ENCODE measurements at regions not wholly inside any gene's neighbourhood (a gene's known extent, or its start where the extent isn't known, plus 50 kb on each side); places are given as distances from the start of the nearest gene placed in this dataset.

- Mint-ChIP-seq H3K36me3 (ENCODE audit: low read depth) (no peaks in the 10 kb centered on the region), H3K4me1 (ENCODE audit: low read depth) (no peaks in the 10 kb centered on the region), H3K27me3 (no peaks in the 10 kb centered on the region), H3K4me3 (no peak overlapping the region), H3K9me3 (peaks cover 2% of the 10 kb centered on the region), H3K27ac (no peak overlapping the region)
- intact Hi-C loops (cut with DNase I, micrococcal nuclease), result no loop called here
- no peak overlapping the region for H3K27ac ChIP-seq (ENCODE audit: low read depth in 1 of 2, low read length in 2 of 2)
- ATAC-seq (ENCODE audit: poor library complexity) (no peak), DNase-seq (no peak)
- POLR2A ChIA-PET, result no interaction called here
- CTCF ChIA-PET, result no interaction called here
- H3K4me3 ChIP-seq (ENCODE audit: low read length), result no peak overlapping the region
- no peaks in the 10 kb centered on the region for H3K4me1 ChIP-seq (ENCODE audit: insufficient read depth, low read length)
- peaks cover 3 to 5% of the 10 kb centered on the region in 2 experiments for H3K9me3 ChIP-seq (ENCODE audit: control insufficient read depth in 1 of 2, insufficient read depth in 1 of 2, low read length in 2 of 2)
- H3K36me3 ChIP-seq (ENCODE audit: insufficient read depth, low read length), result no peaks in the 10 kb centered on the region
- H3K27me3 ChIP-seq (ENCODE audit: control insufficient read depth in 1 of 2, insufficient read depth in 2 of 2, low read length in 2 of 2), result no peaks in the 10 kb centered on the region
- no peak for TF ChIP-seq CTCF (IDR thresholded peaks at IDR 0.05)
Observed at GRCh38 chr12:60684988-60685655, 1089.3 kb downstream of the SLC16A7 start.

DNA sequence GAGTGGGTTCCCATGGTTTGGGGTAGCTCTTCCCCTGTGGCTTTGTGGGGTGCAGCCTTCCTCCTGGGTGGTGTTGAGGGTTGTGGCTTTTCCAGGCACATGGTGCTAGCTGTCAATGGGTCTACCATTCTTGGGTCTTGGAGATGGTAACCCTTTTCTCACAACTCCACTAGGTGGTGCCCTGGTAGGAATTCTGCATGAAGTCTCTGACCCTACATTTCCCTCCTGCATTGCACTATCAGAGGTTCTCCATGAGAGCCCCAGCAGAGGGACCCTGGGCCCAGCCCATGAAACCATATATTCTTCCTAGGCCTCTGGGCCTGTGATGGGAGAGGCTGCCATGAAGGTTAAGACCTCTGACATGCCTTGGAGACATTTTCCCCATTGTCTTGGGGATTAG lies 1093.3 kb downstream of the SLC16A7 start:
- Histone ChIP-seq H3K4me3 (ENCODE audit: low read length) (no peak overlapping the region), H3K27ac (ENCODE audit: low read depth in 1 of 2, low read length in 2 of 2) (no peak overlapping the region), H3K9me3 (ENCODE audit: control insufficient read depth in 1 of 2, insufficient read depth in 1 of 2, low read length in 2 of 2) (peaks cover 0 to 5% of the 10 kb centered on the region in 2 experiments), H3K4me1 (ENCODE audit: insufficient read depth, low read length) (no peaks in the 10 kb centered on the region), H3K36me3 (ENCODE audit: insufficient read depth, low read length) (no peaks in the 10 kb centered on the region), H3K27me3 (ENCODE audit: control insufficient read depth in 1 of 2, insufficient read depth in 2 of 2, low read length in 2 of 2) (no peaks in the 10 kb centered on the region)
- no peaks in the 10 kb centered on the region for H3K4me1 Mint-ChIP-seq (ENCODE audit: low read depth)
- no peak overlapping the region for H3K4me3 Mint-ChIP-seq
- ChIA-PET CTCF (no interaction called here), POLR2A (no interaction called here)
- intact Hi-C loops (cut with DNase I, micrococcal nuclease), result no loop called here
- DNase-seq, result no peak
- H3K9me3 Mint-ChIP-seq, result peaks cover 4% of the 10 kb centered on the region
- no peaks in the 10 kb centered on the region for H3K27me3 Mint-ChIP-seq
- H3K36me3 Mint-ChIP-seq (ENCODE audit: low read depth), result no peaks in the 10 kb centered on the region
- ATAC-seq (ENCODE audit: poor library complexity), result no peak
- TF ChIP-seq CTCF (IDR thresholded peaks at IDR 0.05), result no peak
- no peak overlapping the region for H3K27ac Mint-ChIP-seq

- intact Hi-C loops (cut with DNase I, micrococcal nuclease), result no loop called here
- POLR2A ChIA-PET, result no interaction called here
- no peak overlapping the region for H3K27ac Mint-ChIP-seq
Observed at GRCh38 chr12:60693019-60693626, 1097.3 kb downstream of the SLC16A7 start.

More at GRCh38 chr12:60693019-60693626, 1097.3 kb downstream of the SLC16A7 start:
- H3K4me3 Mint-ChIP-seq, result no peak overlapping the region
- H3K27me3 Mint-ChIP-seq, result no peaks in the 10 kb centered on the region
- Histone ChIP-seq H3K27me3 (ENCODE audit: control insufficient read depth in 1 of 2, insufficient read depth in 2 of 2, low read length in 2 of 2) (no peaks in the 10 kb centered on the region), H3K4me1 (ENCODE audit: insufficient read depth, low read length) (no peaks in the 10 kb centered on the region), H3K27ac (ENCODE audit: low read depth in 1 of 2, low read length in 2 of 2) (no peak overlapping the region), H3K36me3 (ENCODE audit: insufficient read depth, low read length) (no peaks in the 10 kb centered on the region), H3K4me3 (ENCODE audit: low read length) (no peak overlapping the region), H3K9me3 (ENCODE audit: control insufficient read depth in 1 of 2, insufficient read depth in 1 of 2, low read length in 2 of 2) (peaks cover 0 to 5% of the 10 kb centered on the region in 2 experiments)
- no peaks in the 10 kb centered on the region for H3K4me1 Mint-ChIP-seq (ENCODE audit: low read depth)
- ATAC-seq (ENCODE audit: poor library complexity) (no peak), DNase-seq (no peak)
- CTCF ChIA-PET, result no interaction called here
- no peak for TF ChIP-seq CTCF (IDR thresholded peaks at IDR 0.05)
- H3K36me3 Mint-ChIP-seq (ENCODE audit: low read depth), result no peaks in the 10 kb centered on the region
- peaks cover 2% of the 10 kb centered on the region for H3K9me3 Mint-ChIP-seq
